8988T (cell line): ENCODE measurements at regions not wholly inside any gene's neighbourhood (a gene's known extent, or its start where the extent isn't known, plus 50 kb on each side); places are given as distances from the start of the nearest gene placed in this dataset.

ENCODE experiments used
- DNase-seq: peaks from one replicate; pipeline ENCODE4 v3.0.0; 2011

DNA sequence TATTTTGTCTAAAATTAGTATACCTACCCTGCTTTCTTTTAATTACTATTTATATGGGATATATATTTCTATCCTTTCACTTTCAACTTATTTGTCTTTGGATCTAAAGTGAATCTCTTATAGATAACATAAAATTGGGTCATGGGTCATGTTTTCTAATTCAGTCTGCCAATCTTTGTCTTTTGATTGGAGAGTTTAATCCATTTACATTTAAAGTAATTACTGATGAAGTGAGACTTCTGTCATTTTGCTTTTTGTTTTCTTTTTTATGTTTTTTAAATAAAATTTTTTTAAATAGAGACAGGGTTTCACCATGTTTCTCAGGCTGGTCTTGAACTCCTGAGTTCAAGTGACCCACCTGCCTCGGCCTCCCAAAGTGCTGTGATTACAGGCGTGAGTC lies 50.5 kb upstream of the PRDM1 start:
- no peak for DNase-seq

DNA sequence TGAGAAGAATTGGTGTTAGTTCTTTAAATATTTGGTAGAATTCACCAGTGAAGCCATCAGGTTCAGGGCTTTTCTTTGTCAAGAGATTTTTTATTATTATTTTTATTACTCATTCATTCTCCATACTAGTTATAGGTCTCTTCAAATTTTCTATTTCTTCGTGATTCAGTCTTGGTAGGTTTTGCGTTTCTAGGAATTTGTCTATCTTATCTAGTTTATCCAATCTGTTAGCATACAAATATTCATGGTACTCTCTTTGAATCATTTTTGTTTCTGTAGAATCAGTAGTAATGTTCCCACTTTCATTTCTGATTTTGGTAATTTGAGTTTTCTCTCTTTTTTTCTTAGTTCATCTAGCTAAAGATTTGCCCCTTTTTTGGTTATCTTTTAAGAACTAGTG lies 52.3 kb upstream of the PRDM1 start:
- DNase-seq: no peak

DNA sequence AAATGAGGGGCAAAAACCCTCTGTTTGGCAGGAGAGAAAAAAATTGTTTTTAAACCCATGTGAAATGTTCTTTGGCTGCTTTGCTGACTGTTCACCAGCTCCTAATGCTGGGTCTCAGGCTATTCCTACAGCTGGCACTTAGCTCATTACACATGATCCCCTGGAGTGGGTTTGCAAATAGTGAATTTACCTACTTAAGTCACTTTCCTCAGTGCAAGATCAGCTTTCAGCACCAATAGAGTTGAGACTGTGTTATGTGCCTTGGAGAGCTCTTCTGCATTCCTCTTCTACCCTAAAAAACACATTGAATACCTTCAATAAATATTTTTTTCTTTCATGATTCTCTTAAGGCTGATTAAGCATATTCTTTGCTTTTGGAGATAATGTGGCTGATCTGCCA lies 58.4 kb upstream of the PRDM1 start:
- no peak for DNase-seq

DNA sequence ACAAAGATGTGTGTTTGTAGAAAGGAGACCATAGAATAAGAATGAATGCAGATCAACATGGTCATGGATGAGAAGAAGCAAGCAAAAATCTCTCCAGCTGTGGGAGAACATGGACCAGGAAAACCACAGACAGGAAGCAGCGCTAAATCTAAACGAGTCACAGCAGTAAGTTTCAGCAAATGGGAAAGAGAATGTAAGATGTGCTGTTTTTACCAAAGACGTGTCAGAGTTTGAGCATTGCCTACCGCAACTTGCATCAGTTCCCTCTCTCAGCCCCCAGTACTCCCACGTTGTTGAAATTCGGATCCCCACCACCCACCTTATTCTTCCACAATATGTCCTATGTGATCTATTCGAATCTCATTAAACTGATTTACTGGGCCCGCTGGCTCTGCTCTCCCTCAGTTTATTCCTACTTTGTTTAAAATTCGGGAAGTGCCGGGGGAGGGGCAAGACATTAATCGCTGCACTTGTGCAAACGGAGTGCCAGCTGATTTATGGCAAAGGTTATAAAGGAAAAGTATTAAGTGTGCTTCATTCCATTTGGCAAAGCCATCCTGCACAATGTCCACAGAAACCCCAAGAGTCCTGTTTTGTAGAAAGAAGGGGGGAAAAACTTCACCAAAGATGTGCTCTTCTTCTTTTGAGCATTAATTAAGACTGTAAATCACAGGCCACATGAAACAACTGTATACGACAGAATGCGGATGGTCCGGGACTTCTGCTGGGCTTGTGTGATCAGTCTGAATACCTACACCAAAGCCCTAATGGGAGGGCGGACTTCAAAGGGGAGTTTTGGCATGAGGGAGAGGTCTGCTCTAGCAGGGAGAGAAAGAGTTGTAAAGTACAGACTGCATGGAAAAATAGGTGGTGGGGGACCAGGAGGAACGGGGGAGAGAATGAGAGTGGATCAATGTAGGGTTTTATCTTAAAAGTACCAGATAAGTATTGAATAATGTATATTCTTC lies 59.1 kb upstream of the PRDM1 start:
- DNase-seq: no peak

DNA sequence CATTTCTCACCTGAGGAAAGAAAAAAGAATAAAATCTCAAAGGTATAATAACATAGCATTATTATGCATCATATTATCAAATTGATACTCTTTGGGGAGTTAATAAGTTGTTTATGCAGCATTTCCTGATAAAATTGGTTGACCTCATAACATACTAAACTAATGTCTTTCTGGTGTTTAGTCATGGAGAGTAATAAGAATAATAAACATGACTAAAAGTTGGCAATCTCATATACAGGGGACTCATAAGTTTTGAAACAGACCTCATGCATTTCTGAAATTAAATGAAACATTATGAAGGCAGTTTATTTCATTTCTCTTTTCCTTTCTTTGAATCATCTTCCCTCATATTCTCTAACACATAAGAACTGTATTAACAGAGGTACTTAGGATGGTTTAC lies 60.5 kb upstream of the PRDM1 start:
- no peak for DNase-seq

DNA sequence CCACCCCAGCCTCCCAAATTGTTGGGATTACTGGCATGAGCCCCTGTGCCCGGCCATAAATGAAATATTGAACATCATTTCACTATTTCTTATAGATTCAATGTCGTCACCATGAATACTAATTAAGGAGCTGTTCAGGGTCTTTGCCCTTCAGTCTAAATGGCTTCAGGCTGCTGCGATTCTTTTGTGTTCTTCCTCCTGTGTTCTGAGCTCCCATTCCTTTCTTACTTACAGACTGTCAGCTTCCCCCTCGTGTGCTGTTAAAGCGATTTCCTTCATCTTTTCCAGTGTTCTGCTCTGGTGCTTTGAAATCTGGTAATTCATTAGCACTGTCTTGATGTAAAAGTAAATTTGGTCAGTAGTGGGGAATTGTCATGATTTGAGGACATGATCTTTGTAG lies 63.3 kb upstream of the PRDM1 start:
- DNase-seq: no peak

DNA sequence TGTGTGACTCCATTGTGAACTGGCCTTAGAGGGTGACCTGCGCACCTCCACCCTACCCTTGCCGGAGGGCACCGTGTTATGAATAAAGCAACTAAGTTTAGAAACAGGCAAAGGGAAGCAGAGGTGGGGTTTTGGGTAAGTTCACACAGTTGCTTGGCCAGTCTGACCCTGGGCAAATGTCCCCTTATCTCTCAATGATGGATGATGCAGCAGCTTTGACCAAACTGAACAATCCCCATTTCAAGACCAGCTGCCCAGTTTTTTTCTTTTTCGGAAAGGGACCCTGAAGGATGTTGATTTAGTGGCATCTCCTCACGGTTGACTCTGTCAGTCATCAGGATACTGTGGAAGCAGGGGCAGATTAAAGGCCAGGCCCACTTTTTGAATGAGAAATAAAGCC lies 68.7 kb upstream of the PRDM1 start:
- DNase-seq: no peak

DNA sequence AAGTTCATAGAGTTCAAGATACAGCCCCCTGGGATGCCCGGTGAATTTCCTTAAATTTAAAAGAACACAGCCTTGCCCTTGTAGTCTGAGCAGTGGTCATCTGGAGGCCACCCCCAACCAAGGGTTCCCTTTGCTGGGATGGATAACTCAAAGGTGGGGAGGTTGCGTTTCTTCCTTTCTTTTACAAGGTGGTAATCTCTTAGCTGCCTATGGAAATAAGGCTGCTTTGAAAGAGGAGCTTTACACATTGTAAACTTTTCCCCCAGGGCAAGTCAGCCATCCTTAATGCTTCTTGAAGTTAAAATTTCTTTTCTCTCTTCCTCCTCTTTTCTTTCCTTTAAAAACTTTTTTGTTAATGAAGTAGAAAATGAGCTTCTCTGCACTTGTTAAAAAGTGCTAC lies 71.2 kb upstream of the PRDM1 start:
- no peak for DNase-seq

DNA sequence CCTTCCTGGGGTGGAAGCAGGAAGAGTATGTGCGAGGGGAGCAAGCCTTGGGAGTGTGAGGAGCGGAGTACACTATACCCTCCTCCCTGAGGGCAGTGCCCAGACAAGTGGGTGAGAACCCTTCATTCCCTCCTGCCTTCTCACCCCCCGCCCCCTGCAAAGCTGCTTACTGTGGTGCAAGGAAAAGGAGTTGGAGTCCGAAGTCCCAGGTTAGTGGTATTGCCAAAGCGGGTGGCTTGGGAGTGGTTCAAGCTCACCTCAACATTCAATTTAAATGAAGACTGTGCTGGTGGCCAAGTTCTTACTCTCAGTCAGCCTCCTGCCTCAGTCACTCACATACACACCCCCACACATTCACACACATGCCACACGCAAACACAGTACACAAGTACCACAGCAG lies 74.7 kb upstream of the PRDM1 start:
- DNase-seq: no peak

DNA sequence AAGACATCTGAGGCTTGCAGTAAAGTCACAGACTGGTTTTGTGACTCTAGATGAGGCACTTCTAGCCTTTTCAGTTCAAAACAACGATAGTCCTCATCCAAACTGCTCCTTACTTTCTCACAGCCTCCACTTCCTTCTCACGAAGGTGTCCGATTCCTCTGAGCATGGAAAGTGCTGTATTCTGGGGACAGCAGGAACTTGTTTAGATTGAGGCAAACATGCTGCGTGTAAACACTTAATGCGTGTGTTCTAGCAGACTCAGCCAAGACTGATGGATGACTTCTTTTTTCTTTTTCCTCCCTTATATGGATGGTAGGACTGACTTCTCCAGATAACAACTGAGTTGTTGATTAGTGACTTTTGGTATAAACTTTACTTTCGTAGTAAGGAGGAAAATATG lies 80.2 kb upstream of the PRDM1 start:
- DNase-seq: no peak

DNA sequence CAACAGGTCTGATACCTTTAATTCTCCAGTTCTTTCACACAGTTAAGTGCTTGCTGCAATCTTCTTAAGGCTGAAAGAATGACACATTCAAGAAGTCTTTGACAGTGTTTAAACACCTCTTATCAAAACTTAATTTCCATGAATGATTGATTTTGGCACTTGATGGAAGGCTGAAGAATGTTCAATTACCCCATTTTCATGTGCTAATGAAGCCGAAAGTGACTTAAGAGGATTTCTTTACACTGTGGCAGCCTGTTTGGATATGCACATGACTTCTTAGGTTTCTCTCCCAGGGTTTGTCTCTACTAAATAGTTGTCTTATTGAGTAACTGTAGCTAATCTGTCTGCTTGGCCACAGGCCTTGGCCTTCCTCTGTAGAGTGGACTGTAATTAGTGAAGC lies 81.1 kb upstream of the PRDM1 start:
- DNase-seq: no peak

DNA sequence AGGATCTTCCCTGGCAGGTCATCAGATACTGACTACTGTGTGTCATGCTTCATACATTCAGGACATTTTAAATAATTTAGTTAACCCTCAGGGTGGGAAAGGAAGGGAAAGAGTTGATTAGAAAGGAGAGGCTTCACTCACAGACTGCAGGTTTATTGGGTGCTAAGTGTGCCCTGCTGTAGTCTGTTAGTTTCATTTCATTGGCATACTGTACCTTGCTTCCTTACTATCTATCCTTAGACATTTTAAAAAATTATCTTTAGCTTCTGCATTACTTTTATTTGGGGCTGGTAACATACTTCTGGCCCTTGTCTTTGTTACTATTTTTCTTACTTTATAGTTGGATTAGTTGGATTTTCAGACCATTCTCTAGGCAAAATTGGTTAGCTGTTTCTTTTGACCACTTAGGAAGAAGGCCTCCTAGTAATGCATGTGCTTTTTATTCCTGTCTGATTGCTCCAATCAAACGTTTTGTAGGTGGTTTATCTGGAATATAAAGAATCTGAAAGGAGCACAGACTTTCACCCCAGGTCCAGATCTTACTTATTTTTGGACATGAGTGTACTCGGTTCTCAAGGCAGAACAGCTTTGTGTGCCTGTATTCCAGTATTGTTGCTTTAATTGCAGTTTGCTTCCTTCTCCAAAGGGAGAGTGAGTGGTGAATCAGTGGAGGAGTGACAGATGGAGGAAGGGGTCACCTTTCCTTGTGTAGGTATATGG lies 82.7 kb upstream of the PRDM1 start:
- no peak for DNase-seq

DNA sequence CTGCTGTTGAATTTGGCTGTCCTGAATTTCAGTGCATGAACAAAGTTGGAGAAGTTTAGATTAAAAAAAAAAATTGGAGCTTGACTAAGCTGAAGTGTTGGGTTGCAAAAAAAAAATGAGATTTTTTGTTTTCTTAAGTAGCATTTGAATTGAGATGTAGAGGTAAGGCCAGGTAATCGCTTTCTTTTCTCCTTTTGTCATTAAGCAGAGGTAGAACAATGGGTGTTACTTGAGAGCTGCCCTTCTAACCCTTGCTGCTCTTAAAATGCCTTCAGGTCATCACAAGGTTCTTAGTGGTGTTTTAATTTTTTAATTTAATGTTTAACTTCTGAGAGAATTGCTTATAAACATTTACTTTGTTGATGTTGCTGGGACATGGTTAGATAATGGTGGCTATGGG lies 84.1 kb upstream of the PRDM1 start:
- DNase-seq: no peak

DNA sequence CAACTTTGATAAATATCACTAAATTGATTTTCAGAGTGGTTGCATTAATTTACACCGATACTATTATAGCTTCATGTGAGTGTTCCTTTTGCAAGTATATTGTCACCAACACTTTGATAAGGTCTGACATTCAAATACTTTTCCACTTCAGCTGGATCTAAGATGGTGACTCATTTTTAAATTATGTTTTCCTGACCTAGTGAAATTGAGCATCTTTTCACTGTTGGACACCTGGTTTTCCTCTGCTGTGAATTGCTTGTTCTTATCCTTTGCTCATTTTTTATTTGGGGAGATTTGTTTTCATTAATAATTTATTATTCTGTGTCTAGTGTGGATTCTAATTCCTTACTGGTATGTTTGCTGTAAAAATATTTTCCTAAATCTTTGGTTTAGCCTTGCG lies 85.2 kb upstream of the PRDM1 start:
- no peak for DNase-seq

DNA sequence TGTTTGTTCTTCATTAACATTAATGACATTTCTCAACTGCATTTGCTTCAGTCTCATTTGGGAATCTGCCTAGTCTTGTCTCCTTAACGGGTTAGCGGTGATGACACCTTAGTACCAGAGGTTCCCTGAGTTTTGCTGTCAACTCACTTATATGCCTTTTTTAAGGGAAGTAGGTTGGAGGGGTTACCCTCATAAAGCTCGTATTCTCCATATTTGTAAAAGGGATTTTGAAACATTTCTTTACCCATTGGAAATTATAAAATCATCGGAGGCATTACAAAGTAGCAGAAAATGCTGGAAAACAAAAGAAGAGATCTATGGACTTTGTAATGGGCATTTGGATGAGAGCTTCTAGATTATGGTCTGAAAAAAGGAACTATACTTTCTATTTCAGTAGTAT lies 88.7 kb upstream of the PRDM1 start:
- no peak for DNase-seq

DNA sequence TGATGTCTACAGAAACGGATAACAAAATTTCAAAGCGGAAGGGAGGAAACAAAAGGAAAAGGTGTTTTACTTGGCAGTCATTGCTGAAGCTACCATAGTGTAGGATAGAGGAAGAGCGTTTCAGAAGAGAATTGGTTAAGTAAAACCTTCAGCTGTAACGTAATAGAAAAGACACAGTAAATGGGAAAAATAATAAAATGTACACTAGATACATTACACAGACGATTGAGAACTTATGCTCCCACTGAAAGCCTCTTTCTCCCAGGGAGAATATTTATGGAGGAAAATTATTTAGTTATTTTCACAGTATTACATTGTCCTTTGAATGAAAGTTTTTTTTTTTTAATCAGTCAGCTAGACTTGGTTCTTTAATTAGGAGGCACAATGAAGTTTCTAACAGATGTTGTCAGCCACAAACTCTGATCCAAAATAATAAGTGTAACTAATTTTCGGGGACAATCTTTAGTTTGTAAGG lies 90.7 kb upstream of the PRDM1 start:
- no peak for DNase-seq

DNA sequence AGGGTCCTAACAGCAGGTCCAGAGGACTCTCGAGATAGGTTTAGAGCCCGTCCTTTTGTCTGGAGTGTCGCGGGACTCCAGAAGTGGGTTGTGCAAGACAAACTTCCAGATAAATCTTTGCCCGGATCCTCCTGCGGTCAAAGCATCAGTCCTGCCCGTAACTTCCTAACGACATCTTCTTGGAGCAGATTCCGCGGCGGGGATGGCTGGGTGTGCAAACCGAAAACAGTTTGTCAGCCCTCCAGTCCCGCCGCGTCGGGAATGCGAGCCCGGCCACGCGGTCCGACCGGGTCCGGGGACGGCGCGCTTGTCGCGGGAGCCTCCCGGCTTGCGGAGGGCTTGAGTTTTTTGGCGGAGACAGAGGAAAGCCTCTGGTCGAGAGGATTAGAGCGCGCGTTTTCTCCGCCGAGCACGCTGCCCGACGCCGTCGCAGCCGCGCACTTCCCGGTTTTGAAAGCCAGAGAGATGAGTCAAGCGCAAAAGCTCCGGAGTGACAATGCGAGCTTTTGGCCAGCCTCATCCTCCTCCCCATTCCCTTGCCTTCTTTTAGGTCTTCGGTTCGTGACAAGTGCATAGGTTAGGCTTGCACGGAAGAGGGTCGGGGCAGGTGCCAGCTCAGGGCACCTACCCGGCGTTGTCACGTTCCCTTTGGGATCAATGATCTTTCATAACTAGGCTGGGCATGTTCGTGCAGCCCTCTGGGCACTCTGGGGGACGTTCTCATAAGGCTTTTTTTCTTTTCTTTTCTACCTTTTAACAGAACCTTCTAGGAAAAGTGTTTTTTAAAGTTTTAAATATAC lies 91.3 kb upstream of the PRDM1 start:
- DNase-seq: peak; percentile 66

DNA sequence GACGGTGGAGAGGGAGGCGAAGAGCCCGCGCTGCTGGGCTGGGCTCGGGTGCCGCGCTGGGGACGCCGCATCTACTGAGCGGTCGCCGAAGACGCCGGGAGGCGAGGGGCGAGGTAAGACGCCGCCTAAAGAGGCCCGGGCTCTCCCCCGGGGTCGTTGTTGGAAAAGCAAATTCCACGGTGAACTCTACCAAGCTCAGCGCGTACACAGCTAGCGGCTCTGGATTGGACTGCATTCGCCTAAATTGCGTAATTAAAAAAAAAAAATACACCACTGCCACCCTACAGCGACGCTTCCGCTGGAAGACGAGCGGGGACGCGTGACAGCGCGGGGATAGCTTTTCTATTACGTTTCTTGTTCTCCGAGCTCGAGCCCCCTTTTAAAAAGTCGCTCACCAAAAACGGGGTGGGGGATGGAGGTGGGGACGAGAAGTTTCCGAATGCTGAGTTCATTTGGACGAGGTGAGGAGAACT lies 92.0 kb upstream of the PRDM1 start:
- DNase-seq: no peak

DNA sequence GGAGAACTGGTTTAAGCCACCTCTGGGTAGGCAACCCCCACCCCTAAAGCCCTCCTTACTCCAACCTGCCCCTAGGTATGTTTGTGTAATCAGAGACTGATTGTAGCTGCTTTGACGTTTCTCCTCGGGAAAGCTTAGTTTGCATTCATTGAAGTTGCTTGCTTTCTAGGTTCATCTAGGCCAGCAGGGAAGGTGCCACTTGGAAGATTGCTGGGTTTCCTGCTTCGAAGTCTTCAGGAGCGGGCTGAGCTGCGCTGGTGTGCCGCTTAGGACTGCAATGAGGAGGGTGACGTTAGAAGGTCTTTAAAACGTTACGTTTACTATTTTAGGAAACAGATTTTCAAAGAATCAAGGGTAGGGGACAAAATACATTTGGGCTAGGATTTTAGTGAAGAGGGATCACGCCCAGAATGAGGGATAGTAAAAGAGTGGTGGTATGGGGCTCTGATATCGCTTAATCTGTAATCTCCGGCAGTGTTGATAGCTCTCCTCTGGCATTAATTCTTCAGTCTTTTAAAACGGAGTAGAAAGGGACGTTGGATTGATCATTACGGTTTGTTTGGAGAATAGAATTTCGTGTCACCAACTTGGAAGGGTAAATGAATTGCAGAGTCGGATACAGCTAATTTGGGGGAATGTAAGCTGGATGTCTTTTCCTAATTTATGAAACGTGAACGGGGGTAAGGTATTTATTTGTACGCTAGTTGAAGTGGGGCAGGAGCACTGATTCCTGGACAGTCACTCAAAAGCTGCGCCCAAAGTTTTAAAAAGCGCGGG lies 92.6 kb upstream of the PRDM1 start:
- DNase-seq: no peak

DNA sequence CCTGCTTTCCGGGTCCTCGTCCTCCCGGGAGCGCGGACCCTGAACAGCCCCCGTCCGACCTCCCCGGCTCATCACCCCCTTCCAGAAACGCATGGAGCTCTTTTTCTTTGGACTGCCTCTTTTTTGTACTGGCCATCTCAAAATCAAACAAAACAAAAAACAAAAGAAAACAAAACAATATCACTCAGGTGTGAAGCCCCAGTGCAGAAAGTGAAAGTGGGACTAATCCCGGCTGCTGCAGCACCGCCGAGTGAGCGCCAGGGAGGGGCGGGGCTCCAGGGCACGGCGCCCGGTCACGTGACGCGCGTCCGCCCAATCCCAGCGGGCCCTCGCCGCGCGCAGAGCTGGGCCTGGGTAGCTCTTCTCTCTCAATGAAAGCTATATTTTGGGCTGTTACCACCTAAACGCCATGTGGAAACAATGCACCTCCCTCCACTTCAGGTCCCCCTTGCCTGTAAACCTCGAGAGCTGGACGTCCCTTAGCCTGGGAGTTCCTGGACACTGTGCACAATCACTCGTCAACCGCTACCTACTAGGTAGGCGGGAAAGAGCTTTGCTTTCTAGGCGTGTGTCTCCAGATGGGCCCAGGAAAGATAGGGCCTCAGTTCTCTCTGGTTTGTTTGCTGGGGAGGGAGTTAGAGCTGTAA lies 93.7 kb upstream of the PRDM1 start:
- DNase-seq: peak; percentile 94

DNA sequence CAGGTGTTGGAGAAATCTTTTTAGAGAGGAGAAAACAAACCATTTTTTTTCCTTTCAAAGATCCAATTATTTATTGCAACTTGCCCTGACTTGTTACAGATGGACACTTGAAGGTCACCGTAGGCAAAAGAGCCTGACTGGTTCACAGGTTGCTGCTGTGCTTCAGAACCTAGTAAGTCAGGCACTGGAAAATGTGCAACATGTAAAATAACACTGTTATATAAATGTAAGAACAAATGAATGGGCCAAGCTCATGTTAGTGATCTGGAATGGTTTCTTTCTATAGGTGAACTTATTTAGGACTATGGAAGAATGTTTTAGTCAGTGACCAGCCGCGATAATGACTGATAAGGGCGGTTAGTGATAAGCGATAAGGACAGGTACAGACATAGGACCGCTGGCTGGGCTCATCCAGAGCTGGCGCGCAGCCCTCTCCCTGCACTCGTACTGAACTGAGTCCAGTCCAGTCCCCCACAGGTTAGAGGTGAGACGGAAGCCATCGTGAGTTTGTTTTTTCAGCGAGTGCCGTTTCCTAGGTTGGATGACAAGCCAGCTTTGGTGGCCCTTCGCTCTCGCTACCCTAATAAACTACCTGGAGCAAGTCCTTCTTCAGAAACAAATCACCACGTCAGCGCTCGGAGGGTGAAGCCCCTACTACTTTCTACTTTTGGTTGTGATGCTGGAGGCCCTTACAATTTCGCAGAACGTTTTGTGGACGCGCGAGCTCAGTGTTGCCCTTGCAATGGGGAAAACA lies 94.4 kb upstream of the PRDM1 start:
- DNase-seq: peak; percentile 32
